ENCODE measurements at regions not wholly inside any gene's neighbourhood (a gene's known extent, or its start where the extent isn't known, plus 50 kb on each side); places are given as distances from the start of the nearest gene placed in this dataset.

- Histone ChIP-seq H3K4me3 (no peak overlapping the region), H3K27ac (no peak overlapping the region), H3K9me3 (no peaks in the 10 kb centered on the region), H3K36me3 (no peaks in the 10 kb centered on the region), H3K4me1 (no peaks in the 10 kb centered on the region), H3K27me3 (no peaks in the 10 kb centered on the region)
- WGBS, 2 donors = 84 to 94% methylated on average over 1 of the region's 1 CpG
- TF ChIP-seq POLR2AphosphoS5 (IDR thresholded peaks at IDR 0.05) (no peak), POLR2A (IDR thresholded peaks at IDR 0.05) (no peak), EP300 (IDR thresholded peaks at IDR 0.05) (no peak), CTCF (IDR thresholded peaks at IDR 0.05) (no peak)
- intact Hi-C loops (cut with DNase I) = no loop called here
- no peak for DNase-seq
These were observed 135.3 kb upstream of the SLITRK5 start for GRCh38 chr13:87535911-87536310.

GRCh38 chr13:87536499-87536898 is 134.7 kb upstream of the SLITRK5 start:
- Histone ChIP-seq H3K9me3 (no peaks in the 10 kb centered on the region), H3K36me3 (no peaks in the 10 kb centered on the region), H3K4me1 (no peaks in the 10 kb centered on the region), H3K27me3 (no peaks in the 10 kb centered on the region), H3K4me3 (no peak overlapping the region), H3K27ac (no peak overlapping the region)
- intact Hi-C loops (cut with DNase I) = no loop called here
- TF ChIP-seq POLR2A (IDR thresholded peaks at IDR 0.05) (no peak), POLR2AphosphoS5 (IDR thresholded peaks at IDR 0.05) (no peak), CTCF (IDR thresholded peaks at IDR 0.05) (no peak), EP300 (IDR thresholded peaks at IDR 0.05) (no peak)
- 80 to 89% methylated on average over 2 of the region's 2 CpGs for WGBS, 2 donors
- no peak for DNase-seq

- Histone ChIP-seq H3K4me1 (no peaks in the 10 kb centered on the region), H3K9me3 (no peaks in the 10 kb centered on the region), H3K27me3 (no peaks in the 10 kb centered on the region), H3K36me3 (no peaks in the 10 kb centered on the region), H3K27ac (no peak overlapping the region), H3K4me3 (no peak overlapping the region)
- intact Hi-C loops (cut with DNase I) = no loop called here
- 65 to 83% methylated on average over 2 of the region's 2 CpGs for WGBS, 2 donors
- no peak for TF ChIP-seq CTCF (IDR thresholded peaks at IDR 0.05)
- no peak for TF ChIP-seq EP300 (IDR thresholded peaks at IDR 0.05)
- no peak for TF ChIP-seq POLR2AphosphoS5 (IDR thresholded peaks at IDR 0.05)
- no peak for TF ChIP-seq POLR2A (IDR thresholded peaks at IDR 0.05)
- no peak for DNase-seq
These were observed 134.3 kb upstream of the SLITRK5 start for GRCh38 chr13:87536899-87537298.

- 78 to 90% methylated on average over 3 of the region's 3 CpGs for WGBS, 2 donors
- TF ChIP-seq POLR2AphosphoS5 (IDR thresholded peaks at IDR 0.05) (no peak), EP300 (IDR thresholded peaks at IDR 0.05) (no peak), POLR2A (IDR thresholded peaks at IDR 0.05) (no peak), CTCF (IDR thresholded peaks at IDR 0.05) (no peak)
- Histone ChIP-seq H3K27me3 (no peaks in the 10 kb centered on the region), H3K9me3 (no peaks in the 10 kb centered on the region), H3K27ac (no peak overlapping the region), H3K36me3 (no peaks in the 10 kb centered on the region), H3K4me1 (no peaks in the 10 kb centered on the region), H3K4me3 (no peak overlapping the region)
- no peak for DNase-seq
- intact Hi-C loops (cut with DNase I) = no loop called here
These were observed 133.2 kb upstream of the SLITRK5 start for GRCh38 chr13:87537951-87538350.

GRCh38 chr13:87538366-87539052 is 132.7 kb upstream of the SLITRK5 start:
- Histone ChIP-seq H3K27me3 (no peaks in the 10 kb centered on the region), H3K9me3 (no peaks in the 10 kb centered on the region)

More at GRCh38 chr13:87538366-87539052, 132.7 kb upstream of the SLITRK5 start:
- TF ChIP-seq POLR2AphosphoS5 (IDR thresholded peaks at IDR 0.05) (no peak), POLR2A (IDR thresholded peaks at IDR 0.05) (no peak), EP300 (IDR thresholded peaks at IDR 0.05) (no peak), CTCF (IDR thresholded peaks at IDR 0.05) (no peak)
- Histone ChIP-seq H3K36me3 (no peaks in the 10 kb centered on the region), H3K4me1 (no peaks in the 10 kb centered on the region), H3K27ac (no peak overlapping the region), H3K4me3 (no peak overlapping the region)
- DNase-seq = no peak
- intact Hi-C loops (cut with DNase I) = no loop called here

Data from sigmoid colon (tissue), 6 donors.